Right renal pelvis (tissue), 4 donors: ENCODE measurements at regions not wholly inside any gene's neighbourhood (a gene's known extent, or its start where the extent isn't known, plus 50 kb on each side); places are given as distances from the start of the nearest gene placed in this dataset.
"Not testable (repeated sequence)": the region's sequence is repeated elsewhere in the genome, so short reads cannot be mapped to it uniquely, and the experiment has no call there.

ENCODE experiments used
- DNase-seq, 4 donors: peaks; one replicate each; pipeline ENCODE4 v3.0.0-alpha.2; 2013; ENCODE audit warnings: low read depth in 4 of 4, low spot score in 3 of 4, missing footprints in 1 of 4

DNA sequence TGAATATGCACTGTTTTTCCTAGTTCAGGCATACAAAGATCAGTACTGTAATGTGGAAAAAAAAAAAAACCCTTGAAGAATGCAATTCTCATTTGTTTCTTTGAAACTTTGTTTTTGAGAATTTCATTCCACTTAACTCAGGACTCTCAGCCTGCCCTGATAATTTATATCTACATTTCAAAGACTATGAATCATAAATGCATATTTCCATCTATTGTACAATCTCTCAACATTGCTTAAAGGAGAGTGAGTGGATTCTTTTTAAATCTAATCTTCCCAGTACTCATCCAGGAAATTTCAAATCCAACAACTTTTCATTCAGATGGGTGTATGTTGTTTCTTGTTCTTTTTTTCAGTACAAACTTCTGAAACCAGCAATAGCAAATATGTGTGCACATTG lies 322.2 kb upstream of the DDI1 start:
- no peak for DNase-seq

DNA sequence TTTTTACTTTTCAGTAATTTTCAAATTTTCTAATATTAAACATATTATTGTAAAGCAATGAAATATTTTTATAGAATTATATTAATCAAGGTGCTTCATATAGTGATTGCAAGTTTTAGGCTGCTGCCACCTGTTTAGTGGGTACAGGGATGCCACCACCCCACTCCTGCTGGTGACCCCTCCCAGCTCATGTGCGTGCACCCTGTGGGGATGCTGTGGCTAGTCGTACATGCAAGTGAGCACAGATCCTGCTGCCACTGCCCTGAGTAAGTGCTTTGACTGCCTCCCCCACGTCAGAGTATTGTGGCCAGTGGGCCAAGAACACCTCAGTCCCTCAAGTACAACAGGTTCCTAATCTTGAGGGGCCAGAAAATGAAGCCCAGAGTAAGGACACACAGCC lies 320.1 kb upstream of the DDI1 start:
- no peak for DNase-seq

DNA sequence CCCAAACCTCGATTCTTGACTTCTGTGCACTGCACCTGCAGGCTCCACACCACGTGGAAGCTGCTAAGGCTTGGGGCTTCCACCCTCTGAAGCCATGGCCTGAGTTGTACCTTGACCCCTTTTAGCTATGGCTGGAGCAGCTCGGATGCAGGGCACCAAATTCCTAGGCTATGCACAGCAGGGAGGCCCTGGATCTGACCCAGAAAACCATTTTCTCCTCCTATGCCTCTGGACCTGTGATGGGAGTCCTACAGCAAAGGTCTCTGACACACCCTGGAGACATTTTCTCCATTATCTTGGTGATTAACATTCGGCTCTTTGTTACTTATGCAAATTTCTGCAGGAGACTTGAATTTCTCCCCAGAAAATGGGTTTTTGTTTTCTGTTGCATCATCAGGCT lies 309.2 kb upstream of the DDI1 start:
- no peak for DNase-seq

DNA sequence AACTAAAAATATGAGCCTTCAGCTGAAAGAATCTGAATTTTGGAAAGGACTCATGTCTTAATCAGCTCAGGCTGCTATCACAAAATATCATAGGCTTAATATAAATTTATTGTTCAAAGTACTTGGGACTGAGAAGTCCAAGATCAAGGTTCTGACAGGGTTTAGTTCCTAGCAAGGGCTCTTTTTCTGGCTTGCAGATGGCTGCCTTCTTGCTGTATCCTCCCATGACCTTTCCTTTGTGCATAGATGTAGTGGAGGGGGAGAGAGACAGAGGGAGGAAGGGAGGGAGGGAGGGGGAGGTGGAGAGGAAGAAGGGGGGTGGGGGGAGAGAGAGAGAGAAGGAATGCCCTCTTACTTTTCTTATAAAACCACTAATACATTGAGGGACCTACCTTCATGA lies 306.8 kb upstream of the DDI1 start:
- DNase-seq, result no peak

DNA sequence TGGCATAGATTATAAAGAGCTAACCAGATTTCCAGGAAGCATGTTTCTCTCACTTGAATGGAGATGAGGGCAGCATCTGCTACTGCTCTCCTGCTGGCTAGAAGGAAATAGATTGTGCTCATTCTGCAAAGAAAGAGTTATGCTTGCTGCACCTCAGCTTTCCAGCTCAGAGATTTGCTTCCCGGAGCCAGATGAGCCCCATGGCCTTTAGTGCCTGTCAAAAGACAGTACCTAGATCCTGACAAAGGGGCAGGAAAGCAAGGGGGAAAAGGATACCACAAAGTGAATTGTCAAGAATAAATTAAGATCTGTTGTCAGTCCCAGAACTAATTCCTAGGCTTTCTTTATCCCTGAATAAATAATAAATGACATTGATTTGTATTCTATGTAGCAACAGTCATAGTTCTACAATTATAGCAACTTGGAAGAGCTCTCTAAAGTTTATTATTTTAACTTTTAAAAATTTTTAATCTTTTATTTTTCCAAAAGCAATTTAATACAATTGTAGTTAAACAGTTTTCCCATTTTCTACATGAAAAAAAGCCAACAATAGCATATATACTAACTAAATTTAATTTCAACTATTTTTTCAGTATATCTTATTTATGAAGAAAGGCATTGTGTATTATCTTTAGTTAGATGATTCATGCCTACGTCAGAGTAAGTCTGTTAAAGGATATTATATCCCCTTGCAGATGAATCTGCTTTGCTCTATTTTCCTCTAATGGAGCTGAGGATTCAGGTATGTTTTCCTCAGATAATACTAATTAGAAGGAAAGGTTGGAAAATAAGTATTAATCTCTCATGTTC lies 306.1 kb upstream of the DDI1 start:
- DNase-seq, result no peak

DNA sequence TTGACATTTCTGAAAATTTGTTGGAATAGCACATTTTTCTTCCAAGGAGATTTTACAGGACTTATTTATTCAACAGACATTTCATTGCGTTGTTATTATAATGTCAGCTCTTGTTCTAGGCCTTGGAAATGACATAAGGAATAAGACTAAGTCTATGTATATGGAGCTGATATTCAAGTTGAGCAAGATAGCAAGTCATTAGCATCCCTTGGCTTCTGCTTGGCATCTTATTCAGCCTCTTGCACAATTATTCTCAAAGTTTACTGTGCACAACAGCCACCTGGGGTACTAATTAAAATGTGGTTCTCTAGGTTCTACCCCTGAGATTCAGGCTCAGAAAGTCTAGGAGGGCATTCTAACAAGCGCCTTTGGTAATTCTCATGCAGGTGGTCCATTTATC lies 304.8 kb upstream of the DDI1 start:
- DNase-seq, result no peak

DNA sequence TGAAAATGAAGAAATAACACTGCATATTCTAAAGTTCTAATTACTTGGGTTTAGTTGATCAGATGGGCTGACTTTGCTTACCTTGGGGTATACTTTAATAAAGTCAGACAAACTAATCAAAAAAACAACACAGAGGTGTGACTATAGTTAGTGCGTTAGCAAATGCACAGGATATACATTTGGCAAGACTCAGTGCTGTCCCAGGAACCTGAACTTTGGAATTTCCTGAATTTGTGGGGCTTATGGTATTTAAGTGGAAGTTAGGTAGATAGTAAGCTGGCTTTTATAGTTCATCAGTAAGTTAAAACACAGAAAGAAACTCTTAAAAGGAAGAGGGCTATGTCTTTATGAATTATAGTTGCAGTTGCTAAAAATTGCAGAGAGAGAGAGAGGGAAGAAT lies 302.6 kb upstream of the DDI1 start:
- no peak for DNase-seq

DNA sequence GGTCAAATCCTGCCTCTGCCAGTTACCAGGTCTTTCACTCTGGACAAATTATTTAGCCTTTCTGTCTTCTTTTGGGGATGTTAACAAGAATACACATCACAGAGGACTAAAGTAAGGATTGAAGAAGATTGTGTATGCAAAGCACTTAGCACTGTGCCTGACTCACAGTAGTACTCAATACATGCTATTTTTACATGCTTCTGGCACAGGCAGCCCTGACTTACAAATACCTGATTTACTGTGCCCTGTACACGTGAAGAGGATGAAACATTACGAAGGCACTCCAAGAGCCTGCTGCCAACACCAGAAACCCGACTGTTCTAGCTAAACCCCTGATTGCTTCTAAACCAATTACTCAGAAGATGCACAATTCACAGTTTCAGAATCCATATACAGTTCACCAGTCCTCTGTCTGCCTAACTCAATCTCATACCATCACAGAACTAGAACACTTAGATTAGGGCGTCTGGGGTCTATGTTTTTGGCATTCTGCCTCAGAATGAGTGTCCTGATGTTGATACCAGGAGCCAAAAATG lies 300.9 kb upstream of the DDI1 start:
- no peak for DNase-seq

DNA sequence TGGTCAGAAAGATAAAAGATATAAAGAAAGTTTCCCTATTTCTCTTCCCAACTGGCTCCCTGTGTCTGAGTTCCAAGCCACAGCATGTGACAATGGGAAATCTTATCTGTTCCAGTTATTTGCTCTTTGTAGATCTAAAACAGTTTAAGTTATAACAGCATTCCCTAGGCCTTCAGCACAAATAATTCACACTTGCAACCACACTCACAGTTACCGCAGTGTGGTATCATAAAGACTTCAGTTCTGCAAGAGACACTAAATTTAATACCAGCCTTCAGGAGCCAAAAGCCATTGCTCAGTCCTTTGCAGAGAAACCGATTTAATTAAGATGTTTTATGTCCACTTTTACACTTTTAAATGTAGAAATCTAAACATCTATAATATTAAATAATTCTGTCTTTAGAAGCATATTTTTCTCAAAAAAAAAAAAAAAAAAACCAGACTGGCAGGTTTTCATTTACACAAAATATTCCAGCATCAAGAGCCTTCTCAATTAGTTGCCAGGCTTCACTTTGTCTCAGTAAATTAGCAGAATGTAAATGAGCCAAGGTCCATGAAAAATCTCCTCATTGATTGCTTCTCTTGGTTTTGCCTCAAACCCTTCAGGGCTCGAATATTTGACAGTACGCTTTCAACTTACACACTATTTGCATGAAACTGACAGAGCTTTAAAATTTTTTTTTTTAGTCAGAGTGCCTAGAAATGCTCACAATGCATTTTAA lies 300.0 kb upstream of the DDI1 start:
- DNase-seq, result no peak

DNA sequence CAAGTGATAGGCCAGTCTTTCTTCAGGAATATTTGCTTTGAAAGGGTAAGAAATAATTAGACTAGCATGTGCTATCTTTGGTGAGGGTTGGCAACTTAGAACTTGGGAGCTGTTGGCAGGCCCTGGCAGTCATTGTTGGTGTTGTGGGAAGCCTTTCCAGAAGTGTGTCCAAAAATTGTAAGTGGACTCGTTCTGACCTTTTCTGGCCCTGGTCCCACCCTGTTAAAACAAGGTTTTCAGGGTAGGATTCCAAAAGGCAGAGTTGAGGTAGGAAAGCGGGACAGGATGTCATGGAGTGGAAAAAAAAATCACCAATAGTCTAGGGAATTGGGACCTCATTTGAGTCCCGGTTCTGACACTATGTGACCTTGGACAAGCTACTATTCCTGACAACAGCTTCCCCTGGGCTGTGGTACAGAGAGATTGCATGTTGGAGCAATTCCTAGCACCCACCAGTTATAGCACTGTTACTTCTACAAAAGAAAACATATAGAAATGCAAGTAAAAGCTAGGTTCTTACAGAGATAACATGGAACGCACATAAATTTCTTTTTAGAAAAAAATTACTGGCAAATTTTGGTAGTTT lies 299.3 kb upstream of the DDI1 start:
- no peak for DNase-seq

DNA sequence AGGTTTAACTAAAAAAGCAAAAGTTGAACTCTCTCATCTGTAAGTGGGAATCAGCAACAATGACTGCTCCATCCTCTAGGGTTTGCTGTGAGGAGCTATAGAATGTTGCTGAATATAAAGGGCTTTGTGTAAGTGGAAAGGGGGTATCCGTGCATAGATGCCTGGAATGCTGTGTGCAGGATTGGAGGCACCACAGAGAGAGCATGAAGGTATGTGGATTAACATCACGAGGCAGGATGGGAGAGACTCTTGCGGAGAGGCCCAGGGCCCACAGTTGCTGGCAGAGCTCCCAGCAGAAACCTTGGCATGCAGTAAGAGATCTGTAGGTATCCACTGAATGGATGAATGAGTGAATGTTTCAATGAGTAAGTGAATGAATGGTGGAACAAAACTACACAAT lies 298.7 kb upstream of the DDI1 start:
- DNase-seq, result no peak

DNA sequence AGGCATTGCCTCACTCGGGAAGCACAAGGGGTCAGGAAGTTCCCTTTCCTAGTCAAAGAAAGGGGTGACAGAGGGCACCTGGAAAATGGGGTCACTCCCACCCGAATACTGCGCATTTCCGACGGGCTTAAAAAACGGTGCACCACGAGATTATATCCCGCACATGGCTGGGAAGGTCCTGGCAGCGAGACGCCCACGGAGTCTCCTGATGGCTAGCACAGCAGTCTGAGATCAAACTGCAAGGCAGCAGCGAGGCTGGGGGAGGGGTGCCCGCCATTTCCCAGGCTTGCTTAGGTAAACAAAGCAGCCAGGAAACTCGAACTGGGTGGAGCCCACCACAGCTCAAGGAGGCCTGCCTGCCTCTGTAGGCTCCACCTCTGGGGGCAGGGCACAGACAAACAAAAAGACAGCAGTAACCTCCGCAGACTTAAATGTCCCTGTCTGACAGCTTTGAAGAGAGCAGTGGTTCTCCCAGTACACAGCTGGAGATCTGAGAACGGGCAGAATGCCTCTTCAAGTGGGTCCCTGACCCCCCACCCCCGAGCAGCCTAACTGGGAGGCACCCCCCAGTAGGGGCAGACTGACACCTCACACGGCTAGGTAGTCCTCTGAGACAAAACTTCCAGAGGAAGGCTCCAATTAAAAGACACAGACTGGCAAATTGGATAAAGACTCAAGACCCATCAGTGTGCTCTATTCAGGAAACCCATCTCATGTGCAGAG lies 297.2 kb upstream of the DDI1 start:
- DNase-seq, result not testable (repeated sequence)

DNA sequence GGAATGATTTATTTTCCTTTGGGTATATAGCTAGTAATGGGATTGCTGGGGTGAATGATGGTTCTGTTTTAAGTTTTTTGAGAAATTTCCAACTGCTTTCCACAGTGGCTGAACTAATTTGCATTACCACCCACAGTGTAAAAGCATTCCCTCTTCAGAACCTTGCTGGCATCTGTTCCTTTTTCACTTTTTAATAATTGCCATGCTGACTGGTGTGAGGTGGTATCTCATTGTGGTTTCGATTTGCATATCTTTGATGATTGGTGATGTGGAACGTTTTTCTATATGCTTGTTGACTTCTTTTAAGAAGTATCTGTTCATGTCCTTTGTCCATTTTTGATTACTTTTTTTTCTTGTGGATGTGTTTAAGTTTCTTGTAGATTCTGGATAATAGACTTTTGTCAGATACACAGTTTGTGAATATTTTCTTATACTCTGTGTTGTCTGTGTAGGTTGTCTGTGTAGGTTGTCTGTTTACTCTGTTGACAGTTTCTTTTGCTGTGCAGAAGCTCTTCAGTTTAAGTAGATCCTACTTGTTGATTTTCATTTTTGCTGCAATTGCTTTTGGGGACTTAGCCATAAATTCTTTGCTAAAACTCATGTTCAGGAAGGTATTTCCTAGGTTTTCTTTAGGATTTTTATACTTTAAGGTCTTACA lies 291.8 kb upstream of the DDI1 start:
- no peak for DNase-seq

DNA sequence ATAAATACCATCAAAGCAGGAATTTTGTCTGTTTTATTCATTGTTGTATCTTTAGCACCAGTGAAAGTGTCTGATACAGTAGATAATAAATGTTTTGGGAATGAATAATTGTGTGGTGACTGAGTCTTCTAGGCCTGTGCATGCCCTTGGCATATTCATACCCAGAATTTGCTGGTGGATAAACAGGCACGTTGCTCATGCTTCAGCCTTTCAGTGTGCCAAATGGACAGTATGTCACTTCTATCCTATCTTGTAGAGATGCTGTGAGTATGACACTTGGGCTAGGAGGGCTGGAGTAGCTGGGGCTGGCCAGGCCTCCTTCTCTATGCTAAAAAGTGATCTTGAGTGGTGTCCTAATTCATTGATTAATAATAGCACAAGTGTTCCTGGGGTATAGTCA lies 287.3 kb upstream of the DDI1 start:
- DNase-seq, result no peak

DNA sequence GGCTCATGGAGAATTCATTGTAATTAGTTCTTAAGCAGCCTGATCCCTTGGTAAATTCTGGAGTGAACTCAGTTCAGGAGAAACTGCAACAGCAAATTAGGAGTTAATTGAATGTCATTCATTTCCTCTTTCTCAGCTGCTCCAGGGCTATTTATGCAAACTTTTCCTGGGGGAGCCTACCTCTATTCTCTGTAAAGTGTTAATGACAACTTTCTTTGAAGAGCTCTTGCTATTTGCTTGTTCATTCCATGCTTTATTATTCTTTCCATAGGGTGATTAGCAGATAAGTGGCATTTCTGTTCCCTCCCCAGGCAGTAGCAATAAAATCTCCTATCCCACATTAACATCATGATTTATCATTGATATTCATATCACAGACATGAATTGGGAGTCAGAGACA lies 267.6 kb upstream of the DDI1 start:
- no peak for DNase-seq

DNA sequence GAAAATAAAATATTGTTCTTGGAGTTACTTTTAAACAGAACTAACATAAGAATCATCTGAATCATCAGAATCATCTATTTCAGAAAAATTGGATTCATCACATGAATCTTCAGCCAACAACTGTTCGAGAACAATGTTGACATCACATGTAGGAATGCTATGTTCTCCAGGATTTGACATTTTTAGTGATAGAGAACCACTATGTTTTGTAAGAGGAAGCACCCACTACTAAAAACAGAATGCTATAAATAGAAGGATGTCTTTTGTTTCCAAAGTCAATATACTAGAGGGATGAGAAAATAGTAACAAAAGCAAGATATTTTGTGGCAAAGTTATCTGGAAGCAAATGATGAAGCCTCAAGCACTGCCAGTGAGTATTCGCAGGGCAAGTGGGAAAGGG lies 263.4 kb upstream of the DDI1 start:
- no peak for DNase-seq

DNA sequence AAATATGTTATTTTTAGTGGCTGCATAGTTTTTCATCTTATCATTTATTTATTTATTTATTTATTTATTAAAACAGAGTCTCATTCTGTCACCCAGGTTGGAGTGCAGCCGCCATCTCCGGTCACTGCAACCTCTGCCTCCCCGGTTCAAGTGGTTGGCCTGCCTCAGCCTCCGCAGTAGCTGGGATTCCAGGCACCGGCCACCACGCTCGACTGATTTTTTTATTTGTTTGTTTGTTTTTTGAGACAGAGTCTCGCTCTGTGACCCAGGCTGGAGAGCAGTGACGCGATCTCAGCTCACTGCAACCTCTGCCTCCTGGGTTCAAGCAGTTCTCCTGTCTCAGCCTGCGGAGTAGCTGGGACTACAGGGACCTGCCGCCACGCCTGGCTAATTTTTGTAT lies 262.9 kb upstream of the DDI1 start:
- DNase-seq, result no peak

DNA sequence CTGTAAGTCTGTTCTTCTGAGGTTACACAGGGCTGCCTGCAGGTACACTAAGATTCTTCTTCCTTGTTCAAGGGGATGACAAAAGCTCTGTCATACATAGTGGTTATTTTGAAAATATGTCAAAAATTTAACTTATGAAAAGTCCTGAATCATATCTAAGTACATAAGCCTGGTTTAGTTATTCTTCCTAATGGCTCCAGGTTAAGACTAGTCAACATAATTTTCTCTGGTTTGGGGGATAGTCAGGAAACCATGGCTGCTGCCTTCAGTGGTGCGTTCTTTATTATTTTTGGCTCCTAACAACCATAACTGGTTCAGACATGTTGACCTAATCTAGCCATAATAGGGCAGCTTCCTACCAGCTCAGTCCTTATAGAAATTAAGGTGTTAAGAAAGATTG lies 257.4 kb upstream of the DDI1 start:
- no peak for DNase-seq

DNA sequence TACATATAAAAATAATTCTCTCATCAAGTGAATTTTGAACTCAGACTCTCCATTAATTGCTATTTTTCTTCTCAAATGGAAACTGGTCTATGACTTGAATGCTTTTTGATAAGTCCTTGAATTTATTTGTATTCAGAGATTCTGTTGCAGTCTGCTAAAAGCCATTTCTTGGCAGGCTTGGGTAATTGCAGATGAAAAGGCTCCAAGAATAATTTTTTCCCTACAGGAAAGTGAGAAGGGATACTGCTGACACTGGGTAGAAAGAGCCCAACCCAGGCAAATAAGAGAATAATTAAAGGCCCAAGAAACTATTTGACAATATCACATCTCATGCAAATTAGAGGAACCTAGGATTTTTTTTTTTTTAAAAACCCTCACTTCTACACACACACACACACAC lies 246.5 kb upstream of the DDI1 start:
- DNase-seq, result no peak

DNA sequence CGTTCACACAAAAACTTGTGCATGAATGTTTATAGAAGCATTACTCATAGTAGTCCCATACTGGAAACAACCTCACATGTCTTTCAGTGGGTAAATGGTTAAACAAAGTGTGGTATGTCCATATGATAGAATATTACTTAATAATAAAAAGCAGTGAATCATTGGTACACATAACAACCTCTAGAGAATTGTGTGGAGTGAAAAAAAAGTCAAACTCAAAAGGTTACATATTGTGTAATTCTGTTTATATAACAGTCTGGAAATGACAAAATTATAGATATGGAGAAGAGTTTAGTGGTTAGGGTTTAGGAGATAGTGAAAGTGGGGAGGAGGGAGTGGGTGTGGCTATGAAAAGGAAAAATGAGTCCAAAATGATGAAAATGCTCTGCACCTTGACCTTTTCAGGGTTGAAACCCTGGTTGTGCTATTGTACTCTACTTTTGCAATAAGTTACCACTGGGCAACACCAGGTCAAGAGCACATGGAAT lies 243.4 kb upstream of the DDI1 start:
- no peak for DNase-seq
